T-helper 2 cell treated with Interferon-gamma antibody and Interleukin-4, amounts not matched to agents 5 μg/mL and 100 μg/mL, for 36 hours (primary cell): ENCODE measurements at regions not wholly inside any gene's neighbourhood (a gene's known extent, or its start where the extent isn't known, plus 50 kb on each side); places are given as distances from the start of the nearest gene placed in this dataset.

ENCODE experiments used
- DNase-seq: peaks from one replicate; pipeline ENCODE4 v3.0.0; 2021; ENCODE audit warnings: low spot score
- H3K27ac Mint-ChIP-seq: one replicate; pipeline ENCODE4 v1.8.0; 2021; ENCODE audit warnings: mild to moderate bottlenecking, mixed read lengths
- H3K27me3 Mint-ChIP-seq: one replicate; pipeline ENCODE4 v1.8.0; 2021; ENCODE audit warnings: low read depth, mixed read lengths
- H3K36me3 Mint-ChIP-seq: one replicate; pipeline ENCODE4 v1.8.0; 2021; ENCODE audit warnings: low read depth, mixed read lengths
- H3K4me1 Mint-ChIP-seq: one replicate; pipeline ENCODE4 v1.8.0; 2021; ENCODE audit warnings: low read depth, mixed read lengths
- H3K4me3 Mint-ChIP-seq: one replicate; pipeline ENCODE4 v1.8.0; 2022; ENCODE audit warnings: mild to moderate bottlenecking, moderate library complexity, mixed read lengths
- H3K9me3 Mint-ChIP-seq: one replicate; pipeline ENCODE4 v1.8.0; 2021; ENCODE audit warnings: mixed read lengths

GRCh38 chr1:68976916-68977610 lies 480.2 kb upstream of the DEPDC1 start:
- no peaks in the 10 kb centered on the region for H3K27me3 Mint-ChIP-seq
- H3K36me3 Mint-ChIP-seq = no peaks in the 10 kb centered on the region
- H3K27ac Mint-ChIP-seq = no peak overlapping the region
- DNase-seq = no peak
- H3K4me1 Mint-ChIP-seq = no peaks in the 10 kb centered on the region
- no peak overlapping the region for H3K4me3 Mint-ChIP-seq
- H3K9me3 Mint-ChIP-seq = no peaks in the 10 kb centered on the region

- Mint-ChIP-seq H3K4me1 (no peaks in the 10 kb centered on the region), H3K27ac (no peak overlapping the region), H3K4me3 (no peak overlapping the region), H3K36me3 (no peaks in the 10 kb centered on the region), H3K9me3 (peaks cover 4% of the 10 kb centered on the region), H3K27me3 (no peaks in the 10 kb centered on the region)
- no peak for DNase-seq
Observed at GRCh38 chr1:68979891-68980290, 483.0 kb upstream of the DEPDC1 start.

GRCh38 chr1:68984289-68984688 lies 487.4 kb upstream of the DEPDC1 start:
- H3K27ac Mint-ChIP-seq = no peak overlapping the region
- H3K4me3 Mint-ChIP-seq = no peak overlapping the region
- no peak for DNase-seq
- H3K36me3 Mint-ChIP-seq = no peaks in the 10 kb centered on the region
- no peaks in the 10 kb centered on the region for H3K27me3 Mint-ChIP-seq
- H3K9me3 Mint-ChIP-seq = peaks cover 24% of the 10 kb centered on the region
- no peaks in the 10 kb centered on the region for H3K4me1 Mint-ChIP-seq

GRCh38 chr1:68994096-68994495 lies 497.2 kb upstream of the DEPDC1 start:
- no peak for DNase-seq
- Mint-ChIP-seq H3K4me3 (no peak overlapping the region), H3K9me3 (peaks cover 20% of the 10 kb centered on the region), H3K4me1 (no peaks in the 10 kb centered on the region), H3K36me3 (no peaks in the 10 kb centered on the region), H3K27me3 (no peaks in the 10 kb centered on the region), H3K27ac (no peak overlapping the region)

- peaks cover 15% of the 10 kb centered on the region for H3K9me3 Mint-ChIP-seq
- no peaks in the 10 kb centered on the region for H3K36me3 Mint-ChIP-seq
- no peaks in the 10 kb centered on the region for H3K4me1 Mint-ChIP-seq
- no peak overlapping the region for H3K27ac Mint-ChIP-seq
- no peaks in the 10 kb centered on the region for H3K27me3 Mint-ChIP-seq
- H3K4me3 Mint-ChIP-seq = no peak overlapping the region
- no peak for DNase-seq
Observed at GRCh38 chr1:69016468-69016867, 519.6 kb upstream of the DEPDC1 start.

GRCh38 chr1:69029649-69030048 lies 532.8 kb upstream of the DEPDC1 start:
- DNase-seq = no peak
- Mint-ChIP-seq H3K27ac (no peak overlapping the region), H3K27me3 (no peaks in the 10 kb centered on the region), H3K4me3 (no peak overlapping the region), H3K9me3 (peaks cover 37% of the 10 kb centered on the region), H3K4me1 (no peaks in the 10 kb centered on the region), H3K36me3 (no peaks in the 10 kb centered on the region)

GRCh38 chr1:69038379-69038778 lies 529.3 kb upstream of the LRRC7 start:
- DNase-seq = no peak
- no peaks in the 10 kb centered on the region for H3K27me3 Mint-ChIP-seq

GRCh38 chr1:69045572-69045971 lies 522.1 kb upstream of the LRRC7 start:
- H3K4me1 Mint-ChIP-seq = no peaks in the 10 kb centered on the region
- no peak overlapping the region for H3K27ac Mint-ChIP-seq
- no peaks in the 10 kb centered on the region for H3K27me3 Mint-ChIP-seq
- H3K36me3 Mint-ChIP-seq = no peaks in the 10 kb centered on the region
- no peak overlapping the region for H3K4me3 Mint-ChIP-seq
- peaks cover 13% of the 10 kb centered on the region for H3K9me3 Mint-ChIP-seq
- DNase-seq = no peak

More at GRCh38 chr1:69038379-69038778, 529.3 kb upstream of the LRRC7 start:
- Mint-ChIP-seq H3K4me1 (no peaks in the 10 kb centered on the region), H3K36me3 (no peaks in the 10 kb centered on the region), H3K27ac (no peak overlapping the region), H3K4me3 (no peak overlapping the region), H3K9me3 (peaks cover 17% of the 10 kb centered on the region)

GRCh38 chr1:69055194-69055593 lies 512.5 kb upstream of the LRRC7 start:
- Mint-ChIP-seq H3K4me1 (no peaks in the 10 kb centered on the region), H3K9me3 (no peaks in the 10 kb centered on the region), H3K4me3 (no peak overlapping the region), H3K36me3 (no peaks in the 10 kb centered on the region), H3K27me3 (no peaks in the 10 kb centered on the region), H3K27ac (no peak overlapping the region)
- DNase-seq = no peak

- DNase-seq = no peak
- Mint-ChIP-seq H3K4me3 (no peak overlapping the region), H3K9me3 (no peaks in the 10 kb centered on the region), H3K36me3 (no peaks in the 10 kb centered on the region), H3K27me3 (no peaks in the 10 kb centered on the region), H3K4me1 (no peaks in the 10 kb centered on the region), H3K27ac (no peak overlapping the region)
Observed at GRCh38 chr1:69058454-69058853, 509.3 kb upstream of the LRRC7 start.

- Mint-ChIP-seq H3K27ac (no peak overlapping the region), H3K4me1 (no peaks in the 10 kb centered on the region), H3K36me3 (no peaks in the 10 kb centered on the region), H3K9me3 (peaks cover 33% of the 10 kb centered on the region), H3K27me3 (no peaks in the 10 kb centered on the region), H3K4me3 (no peak overlapping the region)
- DNase-seq = no peak
Observed at GRCh38 chr1:69070660-69071373, 496.9 kb upstream of the LRRC7 start.

- Mint-ChIP-seq H3K36me3 (no peaks in the 10 kb centered on the region), H3K4me1 (no peaks in the 10 kb centered on the region), H3K27ac (no peak overlapping the region), H3K9me3 (peaks cover 26% of the 10 kb centered on the region), H3K27me3 (no peaks in the 10 kb centered on the region), H3K4me3 (no peak overlapping the region)
- DNase-seq = no peak
Observed at GRCh38 chr1:69073176-69073575, 494.5 kb upstream of the LRRC7 start.

GRCh38 chr1:69076631-69077030 lies 491.1 kb upstream of the LRRC7 start:
- DNase-seq = no peak
- Mint-ChIP-seq H3K4me1 (no peaks in the 10 kb centered on the region), H3K36me3 (no peaks in the 10 kb centered on the region), H3K27me3 (no peaks in the 10 kb centered on the region), H3K9me3 (peaks cover 10% of the 10 kb centered on the region), H3K27ac (no peak overlapping the region), H3K4me3 (no peak overlapping the region)

- DNase-seq = no peak
- no peak overlapping the region for H3K27ac Mint-ChIP-seq
- H3K36me3 Mint-ChIP-seq = no peaks in the 10 kb centered on the region
- peaks cover 10% of the 10 kb centered on the region for H3K9me3 Mint-ChIP-seq
- H3K27me3 Mint-ChIP-seq = no peaks in the 10 kb centered on the region
- H3K4me3 Mint-ChIP-seq = no peak overlapping the region
- H3K4me1 Mint-ChIP-seq = no peaks in the 10 kb centered on the region
Observed at GRCh38 chr1:69077198-69077597, 490.5 kb upstream of the LRRC7 start.

GRCh38 chr1:69077633-69078032 lies 490.1 kb upstream of the LRRC7 start:
- Mint-ChIP-seq H3K27me3 (no peaks in the 10 kb centered on the region), H3K4me3 (no peak overlapping the region), H3K4me1 (no peaks in the 10 kb centered on the region), H3K9me3 (peaks cover 14% of the 10 kb centered on the region), H3K36me3 (no peaks in the 10 kb centered on the region), H3K27ac (no peak overlapping the region)
- DNase-seq = no peak
